CD14-positive monocyte (primary cell): ENCODE measurements at regions not wholly inside any gene's neighbourhood (a gene's known extent, or its start where the extent isn't known, plus 50 kb on each side); places are given as distances from the start of the nearest gene placed in this dataset.

ENCODE experiments used
- DNase-seq, 3 donors: peaks; one replicate each; pipeline ENCODE4 v3.0.0-alpha.2; 2011 to 2022
- H2AFZ ChIP-seq: 2 replicates; pipeline ENCODE4 v1.6.0; 2012; ENCODE audit warnings: mild to moderate bottlenecking, low read depth, low read length, inconsistent platforms; ENCODE audit not compliant: insufficient read depth, poor library complexity, severe bottlenecking
- H3K27ac ChIP-seq, 2 donors: 1 replicate in 1 of 2; 2 replicates in 1 of 2; pipeline ENCODE4 v1.5.1; 2012 to 2013; ENCODE audit warnings: low read length in 2 of 2, control low read depth in 1 of 2, inconsistent platforms in 1 of 2, low read depth in 1 of 2, mild to moderate bottlenecking in 1 of 2
- H3K27me3 ChIP-seq, 2 donors: one replicate each; pipeline versions ENCODE4 v1.6.0 to v1.6.1; 2011 to 2013; ENCODE audit warnings: low read length in 2 of 2; ENCODE audit not compliant: control insufficient read depth in 2 of 2, insufficient read depth in 2 of 2
- H3K36me3 ChIP-seq, 2 donors: replicated peaks in 1 of 2; 1 replicate in 1 of 2; 2 replicates in 1 of 2; pipeline versions ENCODE4 v1.5.1 to v1.6.1; 2012 to 2013; ENCODE audit warnings: low read length in 2 of 2, control low read depth in 1 of 2, inconsistent platforms in 1 of 2, mild to moderate bottlenecking in 1 of 2; ENCODE audit not compliant: insufficient read depth in 2 of 2, control insufficient read depth in 1 of 2
- H3K4me1 ChIP-seq, 2 donors: 1 replicate in 1 of 2; 2 replicates in 1 of 2; pipeline versions ENCODE4 v1.5.1 to v1.6.1; 2012 to 2013; ENCODE audit warnings: low read length in 2 of 2, control low read depth in 1 of 2, inconsistent platforms in 1 of 2, mild to moderate bottlenecking in 1 of 2, moderate library complexity in 1 of 2; ENCODE audit not compliant: insufficient read depth in 2 of 2, control insufficient read depth in 1 of 2
- H3K4me2 ChIP-seq: replicated peaks from 2 replicates; pipeline ENCODE3; 2012; ENCODE audit warnings: low read length, moderate library complexity, mild to moderate bottlenecking; ENCODE audit not compliant: poor library complexity, severe bottlenecking; ENCODE audit errors: extremely low read depth
- H3K4me3 ChIP-seq, 3 experiments: fragments of 200-600 bp in 1 of 3; sonication (generic) in 1 of 3; replicated peaks in 1 of 3; 1 replicate in 2 of 3; 2 replicates in 1 of 3; pipeline ENCODE4 v1.5.1; 2011 to 2013; ENCODE audit warnings: low read length in 3 of 3, mild to moderate bottlenecking in 3 of 3, control low read depth in 2 of 3, low read depth in 2 of 3, inconsistent platforms in 1 of 3, moderate library complexity in 1 of 3
- H3K79me2 ChIP-seq: 2 replicates; pipeline ENCODE4 v1.6.0; 2012; ENCODE audit warnings: mild to moderate bottlenecking, control low read depth, inconsistent platforms, low read length, moderate library complexity; ENCODE audit not compliant: insufficient read depth
- H3K9ac ChIP-seq: 2 replicates; pipeline ENCODE4 v1.6.0; 2017; ENCODE audit warnings: low read length, mild to moderate bottlenecking; ENCODE audit not compliant: insufficient read depth, poor library complexity, severe bottlenecking
- H3K9me3 ChIP-seq, 2 donors: replicated peaks in 1 of 2; 1 replicate in 1 of 2; 2 replicates in 1 of 2; pipeline versions ENCODE4 v1.5.1 to v1.6.1; 2012 to 2013; ENCODE audit warnings: low read length in 2 of 2, control low read depth in 1 of 2; ENCODE audit not compliant: control insufficient read depth in 1 of 2, insufficient read depth in 1 of 2
- H4K20me1 ChIP-seq: 2 replicates; pipeline ENCODE4 v1.6.0; 2012; ENCODE audit warnings: mild to moderate bottlenecking, low read length, control low read depth, moderate library complexity; ENCODE audit not compliant: insufficient read depth
- H3K27ac Mint-ChIP-seq, 7 donors: one replicate each; pipeline ENCODE4 v1.8.0; 2020; ENCODE audit warnings: mild to moderate bottlenecking in 7 of 7, mixed read lengths in 7 of 7, moderate library complexity in 6 of 7, inconsistent platforms in 2 of 7
- H3K27me3 Mint-ChIP-seq, 3 donors: one replicate each; pipeline ENCODE4 v1.8.0; 2021 to 2022; ENCODE audit warnings: low read depth in 3 of 3, mild to moderate bottlenecking in 3 of 3, mixed read lengths in 3 of 3, moderate library complexity in 3 of 3, inconsistent platforms in 1 of 3
- H3K36me3 Mint-ChIP-seq, 2 donors: one replicate each; pipeline ENCODE4 v1.8.0; 2020; ENCODE audit warnings: mixed read lengths in 2 of 2, inconsistent platforms in 1 of 2, mild to moderate bottlenecking in 1 of 2
- H3K4me1 Mint-ChIP-seq: one replicate; pipeline ENCODE4 v1.8.0; 2020; ENCODE audit warnings: mild to moderate bottlenecking, mixed read lengths
- H3K4me3 Mint-ChIP-seq, 2 donors: one replicate each; pipeline ENCODE4 v1.8.0; 2020; ENCODE audit warnings: mild to moderate bottlenecking in 2 of 2, mixed read lengths in 2 of 2, moderate library complexity in 1 of 2
- H3K9me3 Mint-ChIP-seq, 7 donors: one replicate each; pipeline ENCODE4 v1.8.0; 2020 to 2022; ENCODE audit warnings: mixed read lengths in 7 of 7, mild to moderate bottlenecking in 6 of 7, moderate library complexity in 6 of 7, inconsistent platforms in 2 of 7
- WGBS: methylation state at CpG from one replicate; pipeline ENCODE4 v1.1.5; 2013; ENCODE audit warnings: missing lambda C conversion rate; ENCODE audit not compliant: insufficient coverage; 5-methylcytosine and 5-hydroxymethylcytosine counted together
- intact Hi-C, 2 donors: fragments of 100-400 bp; cut with micrococcal nuclease; formaldehyde crosslinking; loops; one replicate each; pipeline versions ENCODE4 v1.15.0 to v1.15.1; 2023
- TF ChIP-seq, protein P1 (sequence below): fragments of 200-600 bp; IDR thresholded peaks from one replicate; pipeline ENCODE4 v1.8.0; 2022; ENCODE audit warnings: antibody characterized with exemption, mild to moderate bottlenecking

DNA sequence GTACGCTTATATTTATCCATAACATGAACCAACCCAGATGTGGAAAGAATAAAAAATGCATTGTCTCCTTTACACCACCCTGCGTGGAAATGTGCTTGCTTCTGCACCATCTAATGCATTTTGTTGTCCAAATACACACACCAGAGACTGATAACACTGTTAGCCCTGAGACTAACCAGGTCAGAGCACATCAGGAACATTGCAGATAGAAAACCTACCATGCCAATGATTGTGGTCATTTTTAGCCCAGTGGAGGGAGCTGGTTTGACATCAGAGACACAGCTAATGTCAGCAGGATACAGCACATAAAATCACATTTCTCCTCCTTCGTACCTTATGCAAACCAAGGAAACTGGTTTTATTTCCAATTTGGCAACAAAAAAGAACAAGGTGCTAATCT is 528.7 kb downstream of the DOK5 start:
- Histone ChIP-seq H2AFZ (no peak overlapping the region), H3K36me3 (no peaks in the 10 kb centered on the region), H3K4me3 (no peak overlapping the region), H4K20me1 (no peaks in the 10 kb centered on the region), H3K27ac (no peak overlapping the region), H3K4me2 (no peak overlapping the region), H3K4me1 (no peaks in the 10 kb centered on the region), H3K9ac (no peak overlapping the region), H3K79me2 (no peaks in the 10 kb centered on the region), H3K9me3 (no peaks in the 10 kb centered on the region), H3K27me3 (no peaks in the 10 kb centered on the region)
- Mint-ChIP-seq H3K4me3 (no peak overlapping the region), H3K27ac (no peak overlapping the region), H3K36me3 (no peaks in the 10 kb centered on the region), H3K9me3 (peaks cover 0 to 11% (median 3%) of the 10 kb centered on the region in 7 donors), H3K27me3 (no peaks in the 10 kb centered on the region), H3K4me1 (no peaks in the 10 kb centered on the region)
- intact Hi-C loops, result no loop called here
- no CpG with 5 or more reads among the region's 3 CpGs for WGBS
- no peak for DNase-seq
- TF ChIP-seq, protein P1, sequence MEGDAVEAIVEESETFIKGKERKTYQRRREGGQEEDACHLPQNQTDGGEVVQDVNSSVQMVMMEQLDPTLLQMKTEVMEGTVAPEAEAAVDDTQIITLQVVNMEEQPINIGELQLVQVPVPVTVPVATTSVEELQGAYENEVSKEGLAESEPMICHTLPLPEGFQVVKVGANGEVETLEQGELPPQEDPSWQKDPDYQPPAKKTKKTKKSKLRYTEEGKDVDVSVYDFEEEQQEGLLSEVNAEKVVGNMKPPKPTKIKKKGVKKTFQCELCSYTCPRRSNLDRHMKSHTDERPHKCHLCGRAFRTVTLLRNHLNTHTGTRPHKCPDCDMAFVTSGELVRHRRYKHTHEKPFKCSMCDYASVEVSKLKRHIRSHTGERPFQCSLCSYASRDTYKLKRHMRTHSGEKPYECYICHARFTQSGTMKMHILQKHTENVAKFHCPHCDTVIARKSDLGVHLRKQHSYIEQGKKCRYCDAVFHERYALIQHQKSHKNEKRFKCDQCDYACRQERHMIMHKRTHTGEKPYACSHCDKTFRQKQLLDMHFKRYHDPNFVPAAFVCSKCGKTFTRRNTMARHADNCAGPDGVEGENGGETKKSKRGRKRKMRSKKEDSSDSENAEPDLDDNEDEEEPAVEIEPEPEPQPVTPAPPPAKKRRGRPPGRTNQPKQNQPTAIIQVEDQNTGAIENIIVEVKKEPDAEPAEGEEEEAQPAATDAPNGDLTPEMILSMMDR, result no peak

DNA sequence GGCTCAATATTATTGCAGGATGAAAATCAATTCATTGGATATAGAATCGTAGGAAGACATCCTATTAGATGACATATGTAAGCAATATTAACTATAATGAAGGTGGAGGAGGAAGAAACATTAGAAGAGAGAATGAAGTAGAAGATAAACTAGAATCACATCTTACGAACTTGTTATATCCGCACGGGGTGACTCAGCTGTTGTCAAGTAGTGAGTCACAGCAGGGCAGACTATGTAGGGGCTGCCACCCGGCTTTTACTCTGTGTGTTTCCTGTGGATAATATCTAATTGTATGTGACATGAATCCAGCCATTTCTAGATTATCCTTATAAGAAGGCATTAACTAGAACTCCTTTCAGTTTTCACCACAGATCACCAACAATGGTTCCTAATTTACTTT is 520.2 kb downstream of the DOK5 start:
- Histone ChIP-seq H3K27ac (no peak overlapping the region), H2AFZ (no peak overlapping the region), H3K27me3 (no peaks in the 10 kb centered on the region), H3K4me2 (no peak overlapping the region), H3K4me3 (no peak overlapping the region), H3K4me1 (no peaks in the 10 kb centered on the region), H3K36me3 (no peaks in the 10 kb centered on the region), H4K20me1 (no peaks in the 10 kb centered on the region), H3K79me2 (no peaks in the 10 kb centered on the region), H3K9ac (no peak overlapping the region), H3K9me3 (no peaks in the 10 kb centered on the region)
- intact Hi-C loops, result no loop called here
- H3K27me3 Mint-ChIP-seq, result no peaks in the 10 kb centered on the region
- H3K36me3 Mint-ChIP-seq, result no peaks in the 10 kb centered on the region
- no CpG with 5 or more reads among the region's 5 CpGs for WGBS
- H3K27ac Mint-ChIP-seq, result no peak overlapping the region
- H3K4me3 Mint-ChIP-seq, result no peak overlapping the region
- TF ChIP-seq, protein P1, result no peak
- no peaks in the 10 kb centered on the region for H3K4me1 Mint-ChIP-seq
- peaks cover 0 to 11% (median 2%) of the 10 kb centered on the region in 7 donors for H3K9me3 Mint-ChIP-seq
- DNase-seq, result no peak
